ENCODE measurements at regions not wholly inside any gene's neighbourhood (a gene's known extent, or its start where the extent isn't known, plus 50 kb on each side); places are given as distances from the start of the nearest gene placed in this dataset.

GRCh38 chr15:98425173-98425572, 223.2 kb upstream of the IGF1R start:
- TF ChIP-seq, protein P1, sequence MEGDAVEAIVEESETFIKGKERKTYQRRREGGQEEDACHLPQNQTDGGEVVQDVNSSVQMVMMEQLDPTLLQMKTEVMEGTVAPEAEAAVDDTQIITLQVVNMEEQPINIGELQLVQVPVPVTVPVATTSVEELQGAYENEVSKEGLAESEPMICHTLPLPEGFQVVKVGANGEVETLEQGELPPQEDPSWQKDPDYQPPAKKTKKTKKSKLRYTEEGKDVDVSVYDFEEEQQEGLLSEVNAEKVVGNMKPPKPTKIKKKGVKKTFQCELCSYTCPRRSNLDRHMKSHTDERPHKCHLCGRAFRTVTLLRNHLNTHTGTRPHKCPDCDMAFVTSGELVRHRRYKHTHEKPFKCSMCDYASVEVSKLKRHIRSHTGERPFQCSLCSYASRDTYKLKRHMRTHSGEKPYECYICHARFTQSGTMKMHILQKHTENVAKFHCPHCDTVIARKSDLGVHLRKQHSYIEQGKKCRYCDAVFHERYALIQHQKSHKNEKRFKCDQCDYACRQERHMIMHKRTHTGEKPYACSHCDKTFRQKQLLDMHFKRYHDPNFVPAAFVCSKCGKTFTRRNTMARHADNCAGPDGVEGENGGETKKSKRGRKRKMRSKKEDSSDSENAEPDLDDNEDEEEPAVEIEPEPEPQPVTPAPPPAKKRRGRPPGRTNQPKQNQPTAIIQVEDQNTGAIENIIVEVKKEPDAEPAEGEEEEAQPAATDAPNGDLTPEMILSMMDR (IDR thresholded peaks at IDR 0.05): no peak
- TF ChIP-seq POLR2A (IDR thresholded peaks at IDR 0.05): no peak
